ENCODE measurements at regions not wholly inside any gene's neighbourhood (a gene's known extent, or its start where the extent isn't known, plus 50 kb on each side); places are given as distances from the start of the nearest gene placed in this dataset.

- no peak for TF ChIP-seq PKNOX1 (IDR thresholded peaks at IDR 0.05)
- no peak for TF ChIP-seq SP1 (IDR thresholded peaks at IDR 0.05)
- no peak for TF ChIP-seq FOXA1 (IDR thresholded peaks at IDR 0.05)
- TF ChIP-seq CTBP1 (IDR thresholded peaks at IDR 0.05; ENCODE audit: borderline replicate concordance), result no peak
- TF ChIP-seq FOXM1 (IDR thresholded peaks at IDR 0.05; ENCODE audit: borderline replicate concordance), result no peak
- no peak for TF ChIP-seq TARDBP (IDR thresholded peaks at IDR 0.05)
- TF ChIP-seq NFRKB (IDR thresholded peaks at IDR 0.05), result no peak
- no peak for TF ChIP-seq ELF4 (IDR thresholded peaks at IDR 0.05)
- TF ChIP-seq L3MBTL2 (conservative IDR thresholded peaks at IDR 0.05), result no peak
- TF ChIP-seq SUZ12 (IDR thresholded peaks at IDR 0.05), result no peak
- no peak for TF ChIP-seq FOXK2 (IDR thresholded peaks at IDR 0.05)
Observed at GRCh38 chr3:117548600-117548999, 839.0 kb downstream of the TUSC7 start.
